SH-SY5Y (cell line): ENCODE measurements at regions not wholly inside any gene's neighbourhood (a gene's known extent, or its start where the extent isn't known, plus 50 kb on each side); places are given as distances from the start of the nearest gene placed in this dataset.

ENCODE experiments used
- GATA2 ChIP-seq: IDR thresholded peaks from 2 replicates; pipeline ENCODE4 v1.6.1; 2011; ENCODE audit warnings: mild to moderate bottlenecking, low read depth, low read length
- GATA3 ChIP-seq: IDR thresholded peaks from 2 replicates; pipeline ENCODE4 v1.6.1; 2011; ENCODE audit warnings: low read depth, mild to moderate bottlenecking, low read length, moderate library complexity

DNA sequence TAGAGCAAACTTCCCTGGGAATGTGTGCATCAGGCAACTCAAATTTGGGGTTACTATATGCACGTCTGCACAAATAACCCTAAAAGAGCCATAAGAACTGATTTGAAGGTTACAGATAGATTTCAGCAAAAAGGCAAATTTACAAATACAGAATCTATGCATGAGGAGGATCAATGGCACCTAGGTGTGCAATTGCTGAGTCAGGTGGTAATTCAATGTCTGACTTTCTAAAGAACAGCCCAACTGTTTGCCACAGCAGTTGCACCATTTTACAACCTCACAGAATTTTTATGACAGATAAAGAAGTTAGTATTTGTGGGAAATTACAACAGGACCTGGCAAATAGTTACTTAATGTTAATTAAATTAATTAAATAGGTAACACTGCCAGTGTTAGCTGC lies 405.5 kb downstream of the TMEM114 start:
- no peak for TF ChIP-seq GATA2
- no peak for TF ChIP-seq GATA3
